ENCODE measurements at regions not wholly inside any gene's neighbourhood (a gene's known extent, or its start where the extent isn't known, plus 50 kb on each side); places are given as distances from the start of the nearest gene placed in this dataset.

DNA sequence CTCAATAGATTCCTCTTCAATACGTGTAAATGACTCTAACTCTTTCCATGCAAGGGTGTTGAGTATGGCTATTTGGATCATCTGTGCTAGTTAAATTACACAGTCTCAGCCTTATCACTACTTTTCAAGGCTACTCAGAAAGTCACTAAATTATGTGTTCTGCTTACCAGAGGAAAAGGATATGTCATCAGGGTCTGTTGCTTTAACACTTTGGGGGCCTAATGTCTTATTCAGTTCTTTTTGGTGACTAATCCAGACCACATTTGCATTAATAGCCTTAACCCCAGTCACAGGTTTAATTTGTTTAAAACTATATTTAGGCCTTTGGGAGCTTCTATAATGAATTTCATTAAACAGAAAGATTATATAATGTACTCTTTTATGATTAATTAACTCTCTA is 649.3 kb downstream of the RPS29 start:
- TF ChIP-seq, protein P1, sequence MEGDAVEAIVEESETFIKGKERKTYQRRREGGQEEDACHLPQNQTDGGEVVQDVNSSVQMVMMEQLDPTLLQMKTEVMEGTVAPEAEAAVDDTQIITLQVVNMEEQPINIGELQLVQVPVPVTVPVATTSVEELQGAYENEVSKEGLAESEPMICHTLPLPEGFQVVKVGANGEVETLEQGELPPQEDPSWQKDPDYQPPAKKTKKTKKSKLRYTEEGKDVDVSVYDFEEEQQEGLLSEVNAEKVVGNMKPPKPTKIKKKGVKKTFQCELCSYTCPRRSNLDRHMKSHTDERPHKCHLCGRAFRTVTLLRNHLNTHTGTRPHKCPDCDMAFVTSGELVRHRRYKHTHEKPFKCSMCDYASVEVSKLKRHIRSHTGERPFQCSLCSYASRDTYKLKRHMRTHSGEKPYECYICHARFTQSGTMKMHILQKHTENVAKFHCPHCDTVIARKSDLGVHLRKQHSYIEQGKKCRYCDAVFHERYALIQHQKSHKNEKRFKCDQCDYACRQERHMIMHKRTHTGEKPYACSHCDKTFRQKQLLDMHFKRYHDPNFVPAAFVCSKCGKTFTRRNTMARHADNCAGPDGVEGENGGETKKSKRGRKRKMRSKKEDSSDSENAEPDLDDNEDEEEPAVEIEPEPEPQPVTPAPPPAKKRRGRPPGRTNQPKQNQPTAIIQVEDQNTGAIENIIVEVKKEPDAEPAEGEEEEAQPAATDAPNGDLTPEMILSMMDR (IDR thresholded peaks at IDR 0.05), result no peak
- TF ChIP-seq POLR2A (IDR thresholded peaks at IDR 0.05), result no peak

All from adrenal gland (tissue), 5 donors.